ENCODE measurements at regions not wholly inside any gene's neighbourhood (a gene's known extent, or its start where the extent isn't known, plus 50 kb on each side); places are given as distances from the start of the nearest gene placed in this dataset.

- no peak for DNase-seq (ENCODE audit: low read depth in 4 of 4, low spot score in 3 of 4)
Observed at GRCh38 chr20:11429168-11429567, 488.5 kb upstream of the BTBD3 start.

- no peak for DNase-seq (ENCODE audit: low read depth in 4 of 4, low spot score in 3 of 4)
Observed at GRCh38 chr20:11429889-11430519, 487.7 kb upstream of the BTBD3 start.

DNA sequence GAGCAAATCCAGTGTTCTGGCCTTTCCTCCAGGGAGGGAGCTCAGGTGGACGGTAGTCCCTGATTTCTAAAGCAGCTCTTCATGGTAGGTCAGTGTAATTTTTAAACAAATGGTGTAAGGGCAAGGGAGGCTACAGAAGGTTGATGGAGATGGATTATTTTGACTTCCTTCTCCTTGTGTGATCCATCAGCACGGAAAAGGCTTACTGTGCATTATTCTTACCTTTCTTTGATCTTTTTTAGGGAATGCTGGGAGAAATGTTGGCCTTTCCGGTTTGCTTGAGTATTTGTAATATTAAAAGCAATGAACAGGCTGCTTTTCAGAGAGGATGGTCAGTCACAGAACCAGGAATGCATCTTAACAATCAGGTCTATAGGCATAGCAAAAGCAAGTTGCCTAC, 487.0 kb upstream of the BTBD3 start:
- DNase-seq (ENCODE audit: low read depth in 4 of 4, low spot score in 3 of 4) = no peak

DNA sequence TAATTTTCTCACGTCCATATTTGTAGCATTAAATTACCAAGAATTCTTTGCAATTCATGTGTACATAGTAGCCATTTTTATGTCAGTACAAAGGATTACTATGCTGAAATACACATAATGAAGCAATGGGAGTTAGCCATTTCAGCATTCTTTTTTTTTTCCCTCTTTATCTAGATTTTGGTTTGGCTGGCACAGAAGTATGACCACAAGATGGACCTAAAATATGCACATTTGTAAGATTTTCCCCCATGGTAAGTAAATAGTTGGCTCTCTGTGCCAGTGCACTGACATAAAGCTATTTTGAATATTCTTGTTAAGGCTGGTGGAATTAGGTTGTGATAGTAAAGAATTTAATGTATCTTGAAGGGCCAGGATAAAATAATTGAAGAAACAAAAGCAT, 486.1 kb upstream of the BTBD3 start:
- DNase-seq (ENCODE audit: low read depth in 4 of 4, low spot score in 3 of 4) = no peak

DNA sequence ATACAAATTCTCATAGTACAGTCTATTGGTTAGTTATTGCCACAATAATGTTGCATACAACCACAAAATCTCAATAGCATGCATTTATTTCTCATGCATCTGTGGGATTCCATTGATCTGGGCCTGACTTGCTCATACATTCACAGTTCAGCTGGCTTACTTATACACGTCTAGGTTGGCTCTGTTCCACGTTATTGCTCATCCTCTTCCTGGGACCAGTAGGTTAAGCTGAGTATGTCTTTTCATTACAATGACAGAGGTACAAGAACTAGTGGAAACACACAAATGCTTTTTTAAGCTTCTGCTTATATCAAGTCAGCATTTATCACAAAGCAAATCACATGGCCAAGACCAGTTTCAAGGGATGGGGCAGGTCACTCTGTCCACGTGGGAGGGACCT, 485.3 kb upstream of the BTBD3 start:
- no peak for DNase-seq (ENCODE audit: low read depth in 4 of 4, low spot score in 3 of 4)

- no peak for DNase-seq (ENCODE audit: low read depth in 4 of 4, low spot score in 3 of 4)
Observed at GRCh38 chr20:11436113-11436905, 481.4 kb upstream of the BTBD3 start.

DNA sequence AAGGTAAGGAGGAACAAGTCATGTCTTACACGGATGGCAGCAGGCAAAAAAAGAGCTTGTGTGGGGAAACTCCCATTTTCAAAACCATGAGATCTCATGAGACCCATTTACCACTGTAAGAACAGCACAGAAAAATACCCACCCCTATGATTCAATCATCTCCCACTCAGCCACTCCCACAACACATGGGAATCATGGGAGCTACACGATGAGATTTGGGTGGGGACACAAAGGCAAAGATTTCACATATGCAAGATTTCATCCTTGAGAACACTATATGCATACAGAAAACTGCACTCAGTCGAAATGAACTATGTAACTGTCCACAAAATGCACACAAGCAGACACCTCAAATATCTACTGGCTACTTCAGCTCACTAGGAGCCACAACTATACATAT, 480.6 kb upstream of the BTBD3 start:
- DNase-seq (ENCODE audit: low read depth in 4 of 4, low spot score in 3 of 4) = no peak

DNA sequence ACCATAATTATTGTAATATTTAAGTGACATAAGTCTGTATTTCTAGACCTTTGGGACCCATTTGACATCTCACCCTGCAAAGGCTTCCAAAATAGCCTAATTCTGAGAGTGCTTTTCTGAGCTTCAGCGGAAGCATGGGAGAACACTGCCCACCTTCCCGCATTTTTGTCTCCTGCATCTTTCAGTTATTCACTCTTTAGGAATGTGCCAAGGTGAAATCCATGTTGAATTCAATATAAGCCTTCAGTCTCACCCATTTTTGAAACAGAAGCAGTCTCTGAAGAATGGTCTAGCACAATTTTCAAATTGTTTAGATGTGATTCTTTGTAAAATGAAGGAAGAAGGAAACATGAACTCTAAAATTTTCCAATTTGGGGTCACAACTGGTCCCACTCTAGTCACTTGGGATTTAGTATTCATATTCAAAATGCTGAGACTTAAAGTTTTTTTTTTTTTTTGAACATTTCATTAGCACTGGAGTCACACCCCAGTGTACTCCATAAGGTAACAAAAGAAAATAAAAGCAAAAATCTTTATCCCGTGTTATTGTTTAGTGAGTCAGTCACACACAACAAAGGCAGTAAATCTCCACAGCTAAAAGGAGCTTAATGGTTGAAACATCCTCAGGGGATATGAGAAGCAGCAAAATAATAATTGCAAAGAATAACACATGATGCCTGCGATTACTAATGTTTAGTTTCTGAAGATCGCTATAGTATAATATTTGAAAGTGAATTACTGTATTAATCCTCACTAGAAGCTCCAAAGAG, 479.9 kb upstream of the BTBD3 start:
- DNase-seq (ENCODE audit: low read depth in 4 of 4, low spot score in 3 of 4) = no peak

DNA sequence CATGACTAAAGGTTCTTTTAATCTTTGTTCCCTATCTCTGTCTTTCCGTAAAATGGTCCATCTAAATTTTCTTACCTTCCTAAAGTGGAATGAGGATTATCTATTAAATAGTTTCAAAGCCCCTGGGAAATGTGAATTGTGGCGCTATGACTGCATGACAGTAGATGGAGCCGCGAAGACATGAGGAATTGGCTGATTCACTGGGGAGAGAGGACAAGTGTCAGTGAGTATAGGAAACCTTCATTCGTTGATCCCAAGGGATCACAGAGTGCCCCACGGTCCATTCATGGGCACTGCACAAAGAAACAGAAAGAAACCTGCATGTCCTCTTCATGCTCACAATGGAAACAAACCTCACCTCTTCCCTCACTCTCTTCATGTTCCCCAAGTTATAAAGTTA, 479.3 kb upstream of the BTBD3 start:
- DNase-seq (ENCODE audit: low read depth in 4 of 4, low spot score in 3 of 4) = no peak

DNA sequence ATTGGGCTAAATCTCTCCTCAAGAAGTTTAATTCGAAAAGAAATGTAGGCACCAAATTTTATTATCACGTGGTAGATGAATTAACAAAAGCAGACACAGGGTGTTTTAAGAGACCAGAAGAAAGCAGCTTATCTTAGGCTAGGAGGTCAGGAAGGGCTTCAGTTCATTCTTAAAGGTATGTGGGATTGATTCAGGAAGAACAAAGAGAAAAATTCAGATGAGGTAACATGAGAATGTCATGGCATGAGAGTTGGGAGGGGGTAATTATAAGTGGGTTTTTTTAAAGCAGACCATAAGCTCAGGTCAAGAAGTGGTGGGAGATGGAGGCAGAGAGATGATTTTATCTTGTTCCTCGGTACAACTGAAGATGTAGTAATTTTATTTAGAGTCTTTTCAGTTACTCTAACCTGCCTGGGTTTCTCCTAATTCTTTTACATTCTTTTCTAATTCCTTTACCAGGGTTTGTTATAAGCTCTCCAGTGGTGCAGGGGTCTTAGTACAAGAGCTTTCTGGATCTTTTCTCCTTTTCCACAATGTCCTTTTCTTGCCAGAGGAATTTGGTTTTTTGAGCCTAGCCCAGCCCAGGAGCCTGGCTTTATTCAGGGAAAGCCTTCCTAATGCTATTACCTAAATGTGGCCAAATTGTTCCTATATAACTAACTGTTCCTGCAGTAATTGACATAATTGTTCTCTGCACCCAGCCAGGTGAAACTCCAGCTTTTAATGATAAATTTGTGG, 474.1 kb upstream of the BTBD3 start:
- DNase-seq (ENCODE audit: low read depth in 4 of 4, low spot score in 3 of 4) = no peak

DNA sequence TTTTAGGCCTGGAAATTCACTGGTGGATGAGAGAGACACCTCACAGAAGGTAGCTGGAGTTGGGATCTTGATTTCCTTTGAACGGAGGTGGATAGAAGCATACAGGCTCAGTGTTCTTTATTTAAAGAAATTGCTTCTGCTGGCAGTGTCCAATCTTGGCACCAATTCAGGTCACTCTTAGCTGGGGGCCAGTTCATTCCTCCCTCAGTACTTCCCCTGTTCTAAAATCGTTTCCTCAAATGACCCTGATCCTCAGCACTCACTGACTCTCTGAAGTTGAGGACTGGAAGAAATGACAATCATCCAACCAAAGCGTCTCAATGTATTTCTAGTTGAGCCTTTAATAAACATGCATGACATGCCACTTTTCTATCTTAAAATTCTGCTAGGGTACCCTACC, 472.5 kb upstream of the BTBD3 start:
- DNase-seq (ENCODE audit: low read depth in 4 of 4, low spot score in 3 of 4) = no peak

DNA sequence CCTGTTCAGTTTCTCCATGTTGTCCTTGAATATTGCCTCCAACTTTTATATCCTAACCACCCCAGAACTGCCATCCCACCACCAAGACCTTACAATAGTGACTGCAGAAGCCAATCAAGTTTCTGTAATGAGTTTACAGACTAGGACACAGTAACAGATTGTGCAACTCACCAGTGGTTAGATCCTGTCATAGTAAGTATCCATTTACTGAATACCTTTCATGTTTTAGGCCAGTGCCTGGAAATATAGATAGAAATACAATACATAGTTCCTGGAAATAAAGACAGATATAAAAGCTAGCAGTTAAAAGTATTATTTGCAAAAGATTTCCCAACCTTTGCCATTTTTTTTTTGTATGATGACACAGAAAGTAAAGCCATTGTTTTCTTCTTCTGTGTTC, 471.8 kb upstream of the BTBD3 start:
- no peak for DNase-seq (ENCODE audit: low read depth in 4 of 4, low spot score in 3 of 4)

- DNase-seq (ENCODE audit: low read depth in 4 of 4, low spot score in 3 of 4) = no peak
Observed at GRCh38 chr20:11447371-11448100, 470.2 kb upstream of the BTBD3 start.

DNA sequence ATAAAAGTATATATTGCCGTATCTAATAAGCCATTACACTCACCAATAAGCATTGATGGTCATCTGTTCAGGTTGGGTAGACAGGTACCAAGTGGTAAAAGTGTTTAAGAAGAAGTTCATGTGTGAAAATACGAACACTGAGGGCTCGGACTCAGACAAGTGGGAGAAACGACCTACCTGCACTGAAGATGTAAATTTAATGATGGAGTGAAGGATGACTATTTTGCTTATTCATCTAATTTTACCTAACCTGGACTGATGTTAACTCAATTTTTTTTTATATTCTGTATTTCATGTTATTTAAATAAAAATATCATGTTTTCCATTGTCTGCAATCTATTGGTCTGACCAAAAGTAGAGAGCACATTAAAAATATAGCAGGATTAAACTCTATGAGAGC, 469.1 kb upstream of the BTBD3 start:
- DNase-seq (ENCODE audit: low read depth in 4 of 4, low spot score in 3 of 4) = no peak

DNA sequence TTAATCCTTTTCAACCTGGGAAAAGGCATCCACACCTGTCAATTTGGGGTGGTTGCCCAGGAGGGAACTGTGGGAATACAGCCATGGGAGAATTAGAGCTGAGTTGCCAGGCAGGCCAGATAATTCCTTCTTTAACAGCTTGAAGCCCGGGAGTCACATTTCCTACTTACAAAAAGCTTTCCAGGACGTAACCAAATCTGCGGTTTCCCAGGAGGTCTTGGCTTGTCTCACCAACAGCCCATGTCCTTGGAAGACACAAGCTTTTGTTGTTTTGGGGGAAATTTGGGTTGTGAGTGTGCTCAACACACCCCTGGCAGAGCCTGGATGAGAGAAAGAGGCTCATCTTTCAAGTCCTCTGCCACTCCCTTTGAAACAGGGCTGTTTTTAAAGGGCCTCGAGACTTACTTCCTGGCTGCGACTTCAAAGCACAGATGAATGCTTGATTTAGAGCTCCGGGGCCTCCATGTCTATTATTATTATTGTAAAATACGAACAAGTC, 465.9 kb upstream of the BTBD3 start:
- DNase-seq (ENCODE audit: low read depth in 4 of 4, low spot score in 3 of 4) = peak in 1 of 4 donors; percentile 20

DNA sequence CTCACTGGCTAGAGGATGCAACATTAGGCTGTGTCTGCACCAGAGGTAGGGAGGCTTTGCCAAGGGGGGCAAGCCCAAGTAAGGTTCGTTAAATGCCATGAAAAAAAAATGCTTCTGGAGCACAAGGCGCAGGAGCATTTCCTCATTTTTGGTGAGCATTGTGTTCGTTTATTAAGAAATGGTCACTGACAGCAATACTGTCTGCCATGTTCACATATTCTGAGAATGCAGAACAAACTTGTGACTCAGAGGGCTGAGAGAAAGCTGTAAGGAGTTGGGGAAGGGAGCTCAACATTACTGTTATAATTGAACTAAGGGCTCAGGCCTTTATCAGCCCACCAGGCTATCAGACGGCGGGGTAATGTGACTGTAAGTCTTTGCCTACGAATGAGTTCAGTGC, 465.4 kb upstream of the BTBD3 start:
- DNase-seq (ENCODE audit: low read depth in 4 of 4, low spot score in 3 of 4) = no peak

- no peak for DNase-seq (ENCODE audit: low read depth in 4 of 4, low spot score in 3 of 4)
Observed at GRCh38 chr20:11453430-11453829, 464.3 kb upstream of the BTBD3 start.

- no peak for DNase-seq (ENCODE audit: low read depth in 4 of 4, low spot score in 3 of 4)
Observed at GRCh38 chr20:11454966-11455799, 462.5 kb upstream of the BTBD3 start.

DNA sequence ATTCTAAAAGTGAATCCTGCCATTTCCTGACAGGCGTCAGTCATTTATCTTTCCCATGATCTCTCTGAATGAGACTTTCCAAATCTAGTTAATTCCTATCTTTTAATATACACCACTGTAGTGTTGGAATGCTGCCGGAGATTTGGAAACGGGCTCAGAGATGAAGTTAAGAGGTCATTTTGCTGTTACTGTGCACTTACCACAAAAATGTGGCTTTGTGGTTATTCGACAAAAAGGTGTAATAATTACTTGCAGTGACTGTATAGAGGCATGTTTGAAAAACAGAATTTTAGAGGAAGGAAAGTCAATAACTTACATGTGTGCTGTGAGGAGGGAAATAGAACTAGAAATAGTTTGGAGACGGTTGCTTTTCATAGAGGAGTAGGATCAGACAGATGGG, 460.2 kb upstream of the BTBD3 start:
- no peak for DNase-seq (ENCODE audit: low read depth in 4 of 4, low spot score in 3 of 4)

Data from left renal pelvis (tissue), 4 donors.